Spleen (tissue), 7 donors: ENCODE measurements at regions not wholly inside any gene's neighbourhood (a gene's known extent, or its start where the extent isn't known, plus 50 kb on each side); places are given as distances from the start of the nearest gene placed in this dataset.

ENCODE experiments used
- POLR2A ChIP-seq, 3 donors: fragments of 450-650 bp; IDR thresholded peaks; one replicate each; pipeline ENCODE4 v1.5.1; 2017; ENCODE audit warnings: antibody characterized with exemption in 3 of 3, mild to moderate bottlenecking in 1 of 3
- POLR2AphosphoS5 ChIP-seq, 3 donors: sonication (generic); formaldehyde crosslinking; IDR thresholded peaks; one replicate each; pipeline ENCODE4 v1.5.1; 2017; ENCODE audit warnings: antibody characterized with exemption in 3 of 3
- TF ChIP-seq, protein P1 (sequence below), 11 experiments: fragments of 200-600 bp in 7 of 11; fragments of 450-650 bp in 4 of 11; sonication (generic) in 4 of 11; IDR thresholded peaks in 8 of 11; conservative IDR thresholded peaks in 3 of 11; 1 replicate in 7 of 11; 2 replicates in 4 of 11; pipeline versions ENCODE4 v1.4.0 to v1.8.0; 2016 to 2021; ENCODE audit warnings: antibody characterized with exemption in 11 of 11, inconsistent platforms in 4 of 11, mild to moderate bottlenecking in 1 of 11
- donor health status: DM: no; HTN: no; CAD: no; lungs with moderate emphysema.
- donor health status: DM: no; HTN: no; CAD: no.
- donor health status: DM: no; HTN: no; CAD: no.

DNA sequence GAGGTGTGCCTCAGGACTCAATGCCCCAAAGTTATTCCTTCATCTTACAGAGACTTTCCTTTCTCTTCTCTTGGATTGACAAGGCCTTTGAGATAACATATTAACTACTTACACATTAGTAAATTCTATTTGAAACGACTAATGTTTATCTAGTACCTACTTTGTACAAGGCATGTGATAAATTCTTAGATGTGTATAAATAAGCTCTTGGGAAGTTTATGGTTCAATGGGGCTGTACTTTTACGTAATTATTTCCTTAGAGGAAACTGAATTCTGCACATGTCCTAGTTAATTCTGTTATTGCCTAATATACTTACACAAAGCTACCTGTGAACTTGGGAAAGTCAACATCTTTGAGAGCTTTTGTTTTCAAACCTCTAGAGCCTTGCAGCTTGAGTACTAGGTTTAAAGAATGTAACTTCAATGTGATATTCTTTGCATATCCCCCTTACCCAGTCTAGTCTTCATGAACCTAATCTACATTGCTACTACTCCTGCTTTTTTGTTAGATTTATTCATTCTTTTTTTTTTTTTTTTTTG, 58.5 kb upstream of the RAP2B start:
- TF ChIP-seq, protein P1, sequence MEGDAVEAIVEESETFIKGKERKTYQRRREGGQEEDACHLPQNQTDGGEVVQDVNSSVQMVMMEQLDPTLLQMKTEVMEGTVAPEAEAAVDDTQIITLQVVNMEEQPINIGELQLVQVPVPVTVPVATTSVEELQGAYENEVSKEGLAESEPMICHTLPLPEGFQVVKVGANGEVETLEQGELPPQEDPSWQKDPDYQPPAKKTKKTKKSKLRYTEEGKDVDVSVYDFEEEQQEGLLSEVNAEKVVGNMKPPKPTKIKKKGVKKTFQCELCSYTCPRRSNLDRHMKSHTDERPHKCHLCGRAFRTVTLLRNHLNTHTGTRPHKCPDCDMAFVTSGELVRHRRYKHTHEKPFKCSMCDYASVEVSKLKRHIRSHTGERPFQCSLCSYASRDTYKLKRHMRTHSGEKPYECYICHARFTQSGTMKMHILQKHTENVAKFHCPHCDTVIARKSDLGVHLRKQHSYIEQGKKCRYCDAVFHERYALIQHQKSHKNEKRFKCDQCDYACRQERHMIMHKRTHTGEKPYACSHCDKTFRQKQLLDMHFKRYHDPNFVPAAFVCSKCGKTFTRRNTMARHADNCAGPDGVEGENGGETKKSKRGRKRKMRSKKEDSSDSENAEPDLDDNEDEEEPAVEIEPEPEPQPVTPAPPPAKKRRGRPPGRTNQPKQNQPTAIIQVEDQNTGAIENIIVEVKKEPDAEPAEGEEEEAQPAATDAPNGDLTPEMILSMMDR (IDR thresholded peaks at IDR 0.05 in 8 of 11, conservative IDR thresholded peaks at IDR 0.05 in 3 of 11): no peak
- TF ChIP-seq POLR2AphosphoS5 (IDR thresholded peaks at IDR 0.05) (no peak), POLR2A (IDR thresholded peaks at IDR 0.05) (no peak)
